SK-N-SH treated with all-trans-retinoic acid at 6 μM for 48 hours (cell line): ENCODE measurements at regions not wholly inside any gene's neighbourhood (a gene's known extent, or its start where the extent isn't known, plus 50 kb on each side); places are given as distances from the start of the nearest gene placed in this dataset.

Experiments
- ATAC-seq: fragments of 200-7000 bp; cut with Tn5 transposase; 3 replicates; pipeline ENCODE4 v1.9.1; 2020; ENCODE audit warnings: mild to moderate bottlenecking, moderate library complexity
- ARNTL ChIP-seq: fragments of 450-650 bp; formaldehyde crosslinking; IDR thresholded peaks from 2 replicates; pipeline ENCODE4 v1.5.0; 2020; ENCODE audit warnings: low read depth, mild to moderate bottlenecking, moderate library complexity, borderline replicate concordance
- BACH2 ChIP-seq: fragments of 250-450 bp; sonication (Bioruptor Pico); IDR thresholded peaks from 2 replicates; pipeline ENCODE4 v1.9.0; 2021; ENCODE audit warnings: mild to moderate bottlenecking, borderline replicate concordance
- CREB5 ChIP-seq: fragments of 250-450 bp; sonication (Bioruptor Pico); IDR thresholded peaks from 2 replicates; pipeline ENCODE4 v1.5.1; 2020; ENCODE audit warnings: low read depth, mild to moderate bottlenecking, moderate library complexity
- CSDC2 ChIP-seq: fragments of 250-450 bp; sonication (Bioruptor Pico); IDR thresholded peaks from 2 replicates; pipeline ENCODE4 v1.5.0; 2020; ENCODE audit warnings: mild to moderate bottlenecking, moderate library complexity
- CSRNP3 ChIP-seq: fragments of 250-450 bp; sonication (Bioruptor Pico); IDR thresholded peaks from 2 replicates; pipeline ENCODE4 v1.5.1; 2021; ENCODE audit warnings: mild to moderate bottlenecking, moderate library complexity
- ISL1 ChIP-seq: fragments of 250-450 bp; sonication (Bioruptor Pico); IDR thresholded peaks from 2 replicates; pipeline ENCODE4 v2.1.2; 2022; ENCODE audit warnings: mild to moderate bottlenecking, moderate library complexity
- OSR1 ChIP-seq: fragments of 250-450 bp; sonication (Bioruptor Pico); IDR thresholded peaks from 2 replicates; pipeline ENCODE4 v1.8.0; 2022; ENCODE audit warnings: moderate library complexity, mild to moderate bottlenecking, inconsistent platforms
- PATZ1 ChIP-seq: fragments of 250-450 bp; sonication (Bioruptor Pico); IDR thresholded peaks from 2 replicates; pipeline ENCODE4 v1.8.0; 2020; ENCODE audit warnings: mild to moderate bottlenecking, moderate library complexity, borderline replicate concordance
- POU6F1 ChIP-seq: fragments of 250-450 bp; sonication (Bioruptor Pico); IDR thresholded peaks from 2 replicates; pipeline ENCODE4 v1.8.0; 2021; ENCODE audit warnings: low read depth, mild to moderate bottlenecking, moderate library complexity, borderline replicate concordance
- PPARA ChIP-seq: fragments of 250-450 bp; sonication (Bioruptor Pico); IDR thresholded peaks from 2 replicates; pipeline ENCODE4 v1.5.0; 2020; ENCODE audit warnings: mild to moderate bottlenecking, borderline replicate concordance
- RARB ChIP-seq: fragments of 250-450 bp; sonication (Bioruptor Pico); IDR thresholded peaks from 2 replicates; pipeline ENCODE4 v1.8.0; 2021; ENCODE audit warnings: mild to moderate bottlenecking, moderate library complexity
- SNAI2 ChIP-seq: fragments of 250-450 bp; sonication (Bioruptor Pico); IDR thresholded peaks from 2 replicates; pipeline ENCODE4 v1.5.0; 2020; ENCODE audit warnings: mild to moderate bottlenecking, moderate library complexity
- TCF4 ChIP-seq: fragments of 250-450 bp; sonication (Bioruptor Pico); IDR thresholded peaks from 2 replicates; pipeline ENCODE4 v1.8.0; 2021; ENCODE audit warnings: mild to moderate bottlenecking, moderate library complexity, borderline replicate concordance
- TSHZ2 ChIP-seq: fragments of 250-450 bp; sonication (Bioruptor Pico); IDR thresholded peaks from 2 replicates; pipeline ENCODE4 v1.5.0; 2020; ENCODE audit warnings: mild to moderate bottlenecking, moderate library complexity
- ZC3H10 ChIP-seq: fragments of 250-450 bp; sonication (Bioruptor Pico); IDR thresholded peaks from 2 replicates; pipeline ENCODE4 v1.5.1; 2021; ENCODE audit warnings: mild to moderate bottlenecking, moderate library complexity
- ZFP3 ChIP-seq: fragments of 250-450 bp; sonication (Bioruptor Pico); IDR thresholded peaks from 2 replicates; pipeline ENCODE4 v1.5.0; 2020; ENCODE audit warnings: mild to moderate bottlenecking, moderate library complexity
- ZNF565 ChIP-seq: fragments of 450-650 bp; formaldehyde crosslinking; conservative IDR thresholded peaks from 2 replicates; pipeline ENCODE4 v1.5.0; 2020; ENCODE audit warnings: low read depth, mild to moderate bottlenecking, moderate library complexity
- ZNF70 ChIP-seq: fragments of 450-650 bp; formaldehyde crosslinking; IDR thresholded peaks from 2 replicates; pipeline ENCODE4 v1.5.0; 2020; ENCODE audit warnings: mild to moderate bottlenecking, moderate library complexity

- ATAC-seq, result no peak
- no peak for TF ChIP-seq POU6F1 (CRISPR knock-in tag)
- no peak for TF ChIP-seq PATZ1 (CRISPR knock-in tag)
- TF ChIP-seq ARNTL (CRISPR knock-in tag), result no peak
- TF ChIP-seq TCF4, result no peak
- no peak for TF ChIP-seq SNAI2 (CRISPR knock-in tag)
- TF ChIP-seq ZNF565 (CRISPR knock-in tag), result no peak
- no peak for TF ChIP-seq PPARA (CRISPR knock-in tag)
- TF ChIP-seq CSRNP3 (CRISPR knock-in tag), result no peak
- no peak for TF ChIP-seq ZNF70 (CRISPR knock-in tag)
- no peak for TF ChIP-seq RARB
- TF ChIP-seq CREB5 (CRISPR knock-in tag), result no peak
- no peak for TF ChIP-seq ISL1
Observed at GRCh38 chr7:155979994-155980393, 167.7 kb upstream of the SHH start.

GRCh38 chr7:155979566-155979965, 167.3 kb upstream of the SHH start:
- TF ChIP-seq CSRNP3 (CRISPR knock-in tag), result no peak
- no peak for TF ChIP-seq OSR1 (CRISPR knock-in tag)
- no peak for TF ChIP-seq ZC3H10 (CRISPR knock-in tag)
- TF ChIP-seq CREB5 (CRISPR knock-in tag), result no peak
- no peak for TF ChIP-seq PPARA (CRISPR knock-in tag)
- TF ChIP-seq TSHZ2 (CRISPR knock-in tag), result no peak
- no peak for TF ChIP-seq POU6F1 (CRISPR knock-in tag)
- TF ChIP-seq CSDC2 (CRISPR knock-in tag), result no peak
- TF ChIP-seq ZFP3 (CRISPR knock-in tag), result no peak
- TF ChIP-seq BACH2, result no peak
- no peak for TF ChIP-seq PATZ1 (CRISPR knock-in tag)
- no peak for TF ChIP-seq SNAI2 (CRISPR knock-in tag)
- TF ChIP-seq TCF4, result no peak
- no peak for TF ChIP-seq ARNTL (CRISPR knock-in tag)
- TF ChIP-seq RARB, result no peak
- no peak for TF ChIP-seq ZNF565 (CRISPR knock-in tag)
- no peak for ATAC-seq
